HG03378 (cell line): ENCODE measurements at regions not wholly inside any gene's neighbourhood (a gene's known extent, or its start where the extent isn't known, plus 50 kb on each side); places are given as distances from the start of the nearest gene placed in this dataset.
"Not testable (repeated sequence)": the region's sequence is repeated elsewhere in the genome, so short reads cannot be mapped to it uniquely, and the experiment has no call there.

Experiments
- ATAC-seq: cut with Tn5 transposase; IDR thresholded peaks from one replicate; pipeline ENCODE4 v1.9.1; 2021; ENCODE audit warnings: mild to moderate bottlenecking, moderate library complexity; ENCODE audit not compliant: unreplicated experiment

DNA sequence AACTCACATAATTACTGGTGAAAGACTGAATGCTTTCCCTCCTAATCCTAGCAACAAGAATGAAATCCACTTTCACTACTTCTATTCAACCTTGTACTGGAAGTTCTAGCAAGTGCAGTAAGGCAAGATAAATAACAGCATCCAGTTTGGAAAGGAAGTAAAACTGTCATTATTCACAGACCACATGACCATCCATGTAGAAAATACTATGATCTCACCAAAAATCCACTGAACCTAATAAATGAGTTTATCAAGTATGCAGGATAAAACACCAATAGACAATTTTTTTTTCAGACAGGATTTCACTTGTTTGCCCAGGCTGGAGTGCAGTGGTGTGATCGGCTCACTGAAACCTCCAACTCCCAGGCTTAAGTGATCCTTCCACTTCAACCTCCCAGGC, 117.7 kb downstream of the TMEM167A start:
- no peak for ATAC-seq

GRCh38 chr5:82956600-82956999, 120.6 kb downstream of the TMEM167A start:
- ATAC-seq, result no peak

DNA sequence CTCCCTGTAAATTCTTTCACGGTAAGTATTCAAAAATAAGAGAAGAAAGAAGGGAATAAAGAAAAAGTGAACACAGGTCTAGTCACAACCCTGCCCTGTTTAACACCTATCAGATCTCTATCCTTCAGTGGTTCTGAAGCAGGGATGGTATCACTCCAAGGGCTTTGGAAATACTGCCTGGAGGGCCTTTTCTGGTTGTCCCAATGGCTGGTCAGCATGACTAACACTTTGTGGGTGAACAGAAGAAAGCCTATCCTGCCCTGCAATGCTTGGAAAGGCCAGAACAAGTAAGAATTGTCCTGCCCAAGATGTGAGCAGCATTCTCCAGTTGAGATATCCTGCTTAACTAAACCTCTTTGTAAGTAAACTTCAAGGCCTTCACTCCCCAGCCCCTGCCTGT, 124.9 kb downstream of the TMEM167A start:
- no peak for ATAC-seq

GRCh38 chr5:82944267-82944666, 132.9 kb downstream of the TMEM167A start:
- ATAC-seq, result not testable (repeated sequence)

DNA sequence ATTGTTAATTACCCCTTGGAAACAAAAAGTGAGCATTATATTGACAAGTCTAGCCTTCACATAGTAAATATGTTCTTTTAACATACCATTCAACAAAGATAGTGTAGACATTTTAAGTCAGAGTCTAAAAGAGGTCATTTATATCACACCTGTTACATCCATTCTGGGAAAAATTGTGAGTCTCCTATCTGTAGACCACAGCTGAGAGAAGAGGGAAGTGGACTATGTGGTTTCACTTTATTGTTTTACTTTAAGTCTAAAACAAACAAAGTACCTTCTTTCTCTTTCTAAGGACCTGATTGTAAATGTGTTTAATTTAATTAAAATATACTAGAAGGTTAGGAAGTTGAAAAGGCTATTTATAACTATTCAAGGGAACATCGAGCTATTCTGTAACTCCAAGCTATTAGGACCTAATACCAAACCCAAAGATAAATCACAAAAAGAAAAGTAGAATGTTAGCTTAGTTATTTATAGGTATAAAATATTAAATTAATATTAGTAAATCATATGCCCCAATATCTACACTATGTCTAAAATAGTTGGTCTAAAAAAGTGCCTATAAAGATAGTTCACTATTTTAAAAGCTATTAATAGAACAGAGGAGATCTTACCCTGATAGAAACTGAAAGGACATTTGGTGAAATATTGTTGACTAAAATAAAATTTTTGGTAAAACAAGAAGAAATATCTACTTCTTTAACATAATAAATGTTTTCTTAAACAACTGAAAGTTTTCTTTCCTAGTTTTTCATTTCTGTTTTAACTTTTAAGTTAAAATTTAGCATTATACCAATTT, 134.9 kb downstream of the TMEM167A start:
- peak; percentile 61 for ATAC-seq

GRCh38 chr5:82938901-82939725, 138.1 kb downstream of the TMEM167A start:
- ATAC-seq, result no peak

GRCh38 chr5:82932473-82933220, 144.5 kb downstream of the TMEM167A start:
- ATAC-seq, result not testable (repeated sequence)

GRCh38 chr5:82931110-82931509, 146.1 kb downstream of the TMEM167A start:
- no peak for ATAC-seq

GRCh38 chr5:82925061-82925411, 152.2 kb downstream of the TMEM167A start:
- no peak for ATAC-seq

DNA sequence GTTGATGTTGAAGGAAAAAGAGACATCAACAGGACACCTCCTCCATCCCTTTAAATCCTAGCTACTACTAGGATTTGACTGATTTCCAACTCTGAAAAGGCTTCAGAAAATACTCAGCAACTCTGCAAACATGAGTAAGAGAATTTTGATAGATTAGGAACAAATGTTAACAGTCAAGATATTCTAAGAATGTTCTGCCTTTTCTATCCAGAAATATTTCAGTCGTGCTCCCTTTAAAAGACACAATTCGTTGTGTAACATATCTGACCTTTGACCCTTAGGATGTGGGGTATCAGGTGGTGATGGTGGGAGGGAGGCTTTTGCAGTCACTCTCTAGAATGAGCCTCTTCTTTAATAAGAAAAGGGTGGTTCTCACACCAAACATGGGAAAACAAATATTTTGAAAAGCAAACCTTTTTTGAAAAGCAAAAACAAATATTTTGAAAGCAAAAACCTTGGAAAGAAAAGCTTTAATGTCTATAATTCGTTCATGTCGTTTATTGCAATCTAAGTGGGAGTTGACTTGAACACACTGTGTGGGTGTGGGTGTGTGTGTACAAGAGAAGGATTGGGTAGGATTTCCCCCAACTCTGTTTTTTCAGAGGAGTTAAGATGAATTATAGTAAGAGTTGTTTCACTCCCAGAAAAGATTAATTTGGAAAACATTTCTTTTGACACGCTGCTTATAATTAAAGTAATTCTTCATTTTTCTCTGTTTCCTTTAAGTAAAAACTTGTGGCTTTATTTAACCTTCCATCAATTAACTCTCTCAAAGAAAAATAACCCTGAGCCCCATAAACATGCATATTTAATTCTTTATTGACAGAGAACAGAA, 152.8 kb downstream of the TMEM167A start:
- no peak for ATAC-seq

DNA sequence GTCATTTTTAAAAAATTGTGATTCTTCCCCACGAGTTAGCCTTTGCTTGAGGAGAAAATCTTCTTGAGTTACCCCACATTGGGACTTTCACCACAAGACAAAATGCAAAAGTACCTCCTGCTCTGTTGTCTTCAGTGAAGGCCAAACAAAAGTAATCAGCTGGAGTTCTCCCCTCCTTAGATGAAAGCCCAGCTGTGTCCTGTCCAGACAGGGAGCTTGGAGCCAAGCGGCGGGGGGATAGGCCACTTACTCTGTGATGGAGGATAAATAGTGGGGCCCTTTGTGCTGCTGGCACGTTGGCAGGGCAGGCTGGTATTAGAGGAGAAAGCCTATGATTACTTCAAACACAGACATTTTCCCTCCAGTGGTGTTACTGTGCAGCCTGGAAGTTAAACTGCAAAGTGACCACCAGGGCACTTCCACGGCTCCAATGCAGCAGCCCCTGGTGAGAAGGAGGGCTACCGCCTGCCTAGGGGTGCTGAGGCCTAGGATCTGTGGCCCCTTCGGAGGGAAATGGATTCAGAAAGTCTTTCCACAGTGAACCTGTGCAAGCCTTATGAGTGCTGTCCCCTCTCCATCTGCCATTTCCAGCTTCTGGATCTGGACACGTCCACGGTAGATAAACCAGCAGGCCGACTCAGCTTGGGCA, 155.0 kb downstream of the TMEM167A start:
- ATAC-seq, result no peak

DNA sequence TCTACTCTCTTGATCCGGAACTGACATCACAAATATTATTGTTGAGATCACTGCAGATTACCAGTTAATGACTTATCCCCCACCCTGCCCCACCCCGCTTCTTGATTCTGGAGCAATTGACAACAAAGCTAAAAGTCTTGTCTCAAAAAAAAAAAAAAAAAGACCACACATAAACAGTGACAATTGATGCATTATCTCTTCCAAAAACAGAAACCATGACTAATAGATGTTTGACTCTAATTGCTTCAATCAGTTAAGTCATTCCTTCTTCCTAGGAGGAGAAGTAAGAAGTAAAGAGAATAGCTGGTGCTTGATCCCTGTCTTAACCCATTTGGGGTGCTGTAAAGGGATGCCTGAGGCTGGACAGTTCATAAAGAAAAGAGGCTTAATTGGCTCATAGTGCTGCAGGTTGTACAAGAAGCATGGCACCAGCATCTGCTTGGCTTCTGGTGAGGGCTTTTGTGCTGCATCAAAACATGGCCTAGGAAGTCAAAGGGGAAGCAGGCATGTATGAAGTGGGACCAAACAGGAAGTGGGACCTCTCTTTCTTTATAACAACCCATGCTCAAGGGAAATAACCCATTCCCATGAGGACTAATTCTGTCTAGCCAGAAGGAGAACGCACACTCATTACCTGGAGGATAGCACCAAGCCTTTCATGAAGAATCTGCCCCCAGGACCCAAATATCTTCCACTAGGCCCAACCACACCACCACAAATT, 158.7 kb downstream of the TMEM167A start:
- ATAC-seq, result no peak

- peak; percentile 88 for ATAC-seq
These were observed 159.6 kb downstream of the TMEM167A start for GRCh38 chr5:82917584-82917983.

- ATAC-seq, result no peak
These were observed 163.2 kb downstream of the TMEM167A start for GRCh38 chr5:82913971-82914370.

- no peak for ATAC-seq
These were observed 164.7 kb downstream of the TMEM167A start for GRCh38 chr5:82912462-82912861.

GRCh38 chr5:82911910-82912309, 165.3 kb downstream of the TMEM167A start:
- ATAC-seq, result no peak

DNA sequence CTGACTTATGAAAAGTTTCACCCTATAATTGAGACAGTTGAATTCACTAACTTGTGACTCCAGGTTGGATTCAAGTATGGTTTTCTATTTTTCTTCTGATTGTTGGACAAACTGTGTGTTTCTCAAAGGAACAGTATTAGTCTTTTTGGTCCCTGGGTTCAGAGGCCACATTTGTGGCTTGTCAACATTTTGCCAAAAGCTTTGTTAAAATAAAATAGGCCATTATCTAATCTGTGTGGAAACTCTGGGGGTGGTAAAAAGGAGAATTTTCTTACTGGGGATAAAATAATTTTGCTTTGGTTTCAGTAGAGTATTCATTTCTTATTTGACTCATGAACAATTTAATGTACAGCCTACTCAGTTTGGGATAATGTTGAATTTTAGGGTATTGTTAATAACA, 166.3 kb downstream of the TMEM167A start:
- no peak for ATAC-seq

GRCh38 chr5:82910491-82910890, 166.7 kb downstream of the TMEM167A start:
- no peak for ATAC-seq

DNA sequence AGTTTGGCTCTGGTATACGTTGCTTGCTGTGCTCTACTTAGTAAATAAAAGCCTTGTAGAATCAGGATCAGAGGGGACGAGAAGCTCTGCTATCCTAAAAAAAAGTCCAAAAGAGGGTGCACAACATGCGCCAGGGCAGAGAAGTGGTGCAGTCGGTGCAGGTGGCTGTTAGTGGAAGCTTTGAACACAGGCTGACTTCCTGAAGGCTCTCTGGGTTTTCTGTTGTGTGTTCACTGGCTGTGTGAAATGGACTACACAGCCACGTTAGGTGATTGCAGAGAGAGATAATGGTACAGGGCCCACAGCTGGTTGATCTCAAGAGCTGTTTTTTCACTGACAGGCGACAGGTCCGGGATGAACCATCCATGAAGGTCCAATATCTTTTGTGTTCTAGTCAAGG, 167.4 kb downstream of the TMEM167A start:
- no peak for ATAC-seq
